DOHH2 (cell line): ENCODE measurements at regions not wholly inside any gene's neighbourhood (a gene's known extent, or its start where the extent isn't known, plus 50 kb on each side); places are given as distances from the start of the nearest gene placed in this dataset.
"Not testable (repeated sequence)": the region's sequence is repeated elsewhere in the genome, so short reads cannot be mapped to it uniquely, and the experiment has no call there.

Experiments
- CTCF ChIP-seq: fragments of 200-600 bp; sonication (generic); IDR thresholded peaks from one replicate; pipeline ENCODE4 v1.5.1; 2014; ENCODE audit warnings: antibody characterized with exemption, mild to moderate bottlenecking, low read depth, low read length; ENCODE audit not compliant: poor library complexity, severe bottlenecking
- EZH2phosphoT487 ChIP-seq: fragments of 200-600 bp; sonication (generic); IDR thresholded peaks from 2 replicates; pipeline ENCODE4 v1.6.1; 2017; ENCODE audit warnings: borderline replicate concordance, mild to moderate bottlenecking, antibody characterized with exemption, low read length, moderate library complexity, mixed read lengths

DNA sequence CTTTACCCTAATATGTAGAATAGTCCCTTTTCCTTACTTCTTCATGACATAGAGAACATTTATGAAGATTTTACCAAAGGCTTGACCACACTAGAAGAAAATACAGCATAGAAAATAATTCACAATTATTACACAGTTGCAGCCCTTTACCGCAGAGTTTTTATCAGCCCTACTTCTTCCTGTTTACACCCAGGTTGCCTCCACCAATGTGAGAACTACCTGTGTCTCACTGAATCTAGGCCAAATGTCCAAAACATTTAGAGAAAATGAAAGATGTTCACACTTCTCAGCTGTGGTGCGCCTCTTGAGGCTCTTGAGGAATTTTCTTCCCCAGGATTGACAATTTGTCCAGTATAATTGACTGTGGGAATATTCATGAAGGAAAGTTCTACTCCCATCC, 422.7 kb downstream of the SRGAP2C start:
- TF ChIP-seq CTCF, EZH2phosphoT487: not testable (repeated sequence)
